Prostate gland (tissue), 2 donors: ENCODE measurements at regions not wholly inside any gene's neighbourhood (a gene's known extent, or its start where the extent isn't known, plus 50 kb on each side); places are given as distances from the start of the nearest gene placed in this dataset.

Experiments used
- POLR2A ChIP-seq: fragments of 450-650 bp; IDR thresholded peaks from one replicate; pipeline ENCODE4 v1.6.1; 2016; ENCODE audit warnings: antibody characterized with exemption, mild to moderate bottlenecking
- POLR2AphosphoS5 ChIP-seq: sonication (generic); formaldehyde crosslinking; IDR thresholded peaks from one replicate; pipeline ENCODE4 v1.6.1; 2017; ENCODE audit warnings: antibody characterized with exemption
- TF ChIP-seq, protein P1 (sequence below), 4 experiments: fragments of 200-600 bp in 2 of 4; fragments of 450-650 bp in 2 of 4; sonication (generic) in 2 of 4; IDR thresholded peaks; 1 replicate in 3 of 4; 2 replicates in 1 of 4; pipeline ENCODE4 v1.5.1; 2016 to 2019; ENCODE audit warnings: antibody characterized with exemption in 4 of 4, mild to moderate bottlenecking in 2 of 4, moderate library complexity in 2 of 4

- TF ChIP-seq POLR2A (no peak), POLR2AphosphoS5 (no peak)
- TF ChIP-seq, protein P1, sequence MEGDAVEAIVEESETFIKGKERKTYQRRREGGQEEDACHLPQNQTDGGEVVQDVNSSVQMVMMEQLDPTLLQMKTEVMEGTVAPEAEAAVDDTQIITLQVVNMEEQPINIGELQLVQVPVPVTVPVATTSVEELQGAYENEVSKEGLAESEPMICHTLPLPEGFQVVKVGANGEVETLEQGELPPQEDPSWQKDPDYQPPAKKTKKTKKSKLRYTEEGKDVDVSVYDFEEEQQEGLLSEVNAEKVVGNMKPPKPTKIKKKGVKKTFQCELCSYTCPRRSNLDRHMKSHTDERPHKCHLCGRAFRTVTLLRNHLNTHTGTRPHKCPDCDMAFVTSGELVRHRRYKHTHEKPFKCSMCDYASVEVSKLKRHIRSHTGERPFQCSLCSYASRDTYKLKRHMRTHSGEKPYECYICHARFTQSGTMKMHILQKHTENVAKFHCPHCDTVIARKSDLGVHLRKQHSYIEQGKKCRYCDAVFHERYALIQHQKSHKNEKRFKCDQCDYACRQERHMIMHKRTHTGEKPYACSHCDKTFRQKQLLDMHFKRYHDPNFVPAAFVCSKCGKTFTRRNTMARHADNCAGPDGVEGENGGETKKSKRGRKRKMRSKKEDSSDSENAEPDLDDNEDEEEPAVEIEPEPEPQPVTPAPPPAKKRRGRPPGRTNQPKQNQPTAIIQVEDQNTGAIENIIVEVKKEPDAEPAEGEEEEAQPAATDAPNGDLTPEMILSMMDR (IDR thresholded peaks at IDR 0.05), result no peak
Measured at GRCh38 chr22:49297871-49298721, 529.6 kb downstream of the BRD1 start.
